Mucosa of descending colon (tissue), 3 donors: ENCODE measurements at regions not wholly inside any gene's neighbourhood (a gene's known extent, or its start where the extent isn't known, plus 50 kb on each side); places are given as distances from the start of the nearest gene placed in this dataset.

Experiments used
- ATAC-seq: fragments of 200-7000 bp; cut with Tn5 transposase; one replicate; pipeline ENCODE4 v1.9.1; 2020; ENCODE audit warnings: mild to moderate bottlenecking, moderate library complexity
- DNase-seq, 3 donors: peaks; one replicate each; pipeline ENCODE4 v3.0.0-alpha.2; 2020
- H3K36me3 ChIP-seq: fragments of 200-600 bp; one replicate; pipeline ENCODE4 v1.8.0; 2021; ENCODE audit warnings: low read depth, mild to moderate bottlenecking
- H3K4me1 ChIP-seq: fragments of 200-600 bp; one replicate; pipeline ENCODE4 v1.8.0; 2021; ENCODE audit warnings: low read depth, mild to moderate bottlenecking
- H3K4me3 ChIP-seq: fragments of 200-600 bp; one replicate; pipeline ENCODE4 v1.8.0; 2021; ENCODE audit warnings: mild to moderate bottlenecking
- H3K9me3 ChIP-seq: fragments of 200-600 bp; one replicate; pipeline ENCODE4 v1.8.0; 2021; ENCODE audit warnings: mild to moderate bottlenecking
- intact Hi-C, 2 donors: fragments of 100-400 bp; cut with DNase I in 1 of 2; cut with micrococcal nuclease in 1 of 2; formaldehyde crosslinking; loops; one replicate each; pipeline versions ENCODE4 v1.11.0 to v1.11.1; 2022; cut with DNase I, micrococcal nuclease
- TF ChIP-seq, protein P1 (sequence below): fragments of 200-600 bp; IDR thresholded peaks from one replicate; pipeline ENCODE4 v1.8.0; 2022; ENCODE audit warnings: antibody characterized with exemption, mild to moderate bottlenecking
- donor health status: DM: no; HTN: no; CAD: no; lungs with moderate emphysema.
- donor health status: DM: no; HTN: no; CAD: no.
- donor health status: DM: no; HTN: yes; CAD: no.

DNA sequence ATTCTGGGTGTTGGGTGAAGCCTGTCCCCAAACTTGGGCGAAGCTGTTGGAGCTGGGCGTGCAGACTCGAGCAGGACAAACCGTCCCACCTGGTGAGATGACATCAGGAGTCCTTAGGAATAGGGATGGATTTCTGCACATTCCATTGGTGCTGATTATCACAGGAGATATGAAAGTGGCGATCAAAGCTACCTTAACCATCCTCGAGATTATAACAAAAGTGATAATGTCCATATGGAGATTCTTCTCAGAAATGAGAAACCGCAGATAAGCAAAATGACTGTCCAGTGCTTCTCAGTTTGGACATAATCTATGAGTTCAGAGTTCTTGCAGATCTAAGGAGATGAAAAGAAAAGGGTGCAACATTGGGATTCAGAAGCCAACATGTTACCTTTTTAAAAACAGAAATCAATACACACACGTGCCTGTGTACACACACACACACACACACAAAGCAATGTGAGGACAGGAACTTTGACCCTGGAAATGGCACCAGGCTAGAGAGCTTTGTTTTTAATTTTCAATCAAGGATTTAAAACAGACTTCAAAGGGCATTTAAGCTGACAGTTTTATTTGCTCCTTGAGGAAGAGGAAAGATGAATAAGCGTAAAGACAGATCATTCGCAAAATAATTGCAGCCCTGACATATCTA lies 165.4 kb downstream of the CD83 start:
- DNase-seq = no peak
- no peak for ATAC-seq
- intact Hi-C loops = no loop called here
- no peaks in the 10 kb centered on the region for H3K4me1 ChIP-seq
- no peaks in the 10 kb centered on the region for H3K36me3 ChIP-seq
- TF ChIP-seq, protein P1, sequence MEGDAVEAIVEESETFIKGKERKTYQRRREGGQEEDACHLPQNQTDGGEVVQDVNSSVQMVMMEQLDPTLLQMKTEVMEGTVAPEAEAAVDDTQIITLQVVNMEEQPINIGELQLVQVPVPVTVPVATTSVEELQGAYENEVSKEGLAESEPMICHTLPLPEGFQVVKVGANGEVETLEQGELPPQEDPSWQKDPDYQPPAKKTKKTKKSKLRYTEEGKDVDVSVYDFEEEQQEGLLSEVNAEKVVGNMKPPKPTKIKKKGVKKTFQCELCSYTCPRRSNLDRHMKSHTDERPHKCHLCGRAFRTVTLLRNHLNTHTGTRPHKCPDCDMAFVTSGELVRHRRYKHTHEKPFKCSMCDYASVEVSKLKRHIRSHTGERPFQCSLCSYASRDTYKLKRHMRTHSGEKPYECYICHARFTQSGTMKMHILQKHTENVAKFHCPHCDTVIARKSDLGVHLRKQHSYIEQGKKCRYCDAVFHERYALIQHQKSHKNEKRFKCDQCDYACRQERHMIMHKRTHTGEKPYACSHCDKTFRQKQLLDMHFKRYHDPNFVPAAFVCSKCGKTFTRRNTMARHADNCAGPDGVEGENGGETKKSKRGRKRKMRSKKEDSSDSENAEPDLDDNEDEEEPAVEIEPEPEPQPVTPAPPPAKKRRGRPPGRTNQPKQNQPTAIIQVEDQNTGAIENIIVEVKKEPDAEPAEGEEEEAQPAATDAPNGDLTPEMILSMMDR = no peak
- H3K9me3 ChIP-seq = no peaks in the 10 kb centered on the region
- no peak overlapping the region for H3K4me3 ChIP-seq

DNA sequence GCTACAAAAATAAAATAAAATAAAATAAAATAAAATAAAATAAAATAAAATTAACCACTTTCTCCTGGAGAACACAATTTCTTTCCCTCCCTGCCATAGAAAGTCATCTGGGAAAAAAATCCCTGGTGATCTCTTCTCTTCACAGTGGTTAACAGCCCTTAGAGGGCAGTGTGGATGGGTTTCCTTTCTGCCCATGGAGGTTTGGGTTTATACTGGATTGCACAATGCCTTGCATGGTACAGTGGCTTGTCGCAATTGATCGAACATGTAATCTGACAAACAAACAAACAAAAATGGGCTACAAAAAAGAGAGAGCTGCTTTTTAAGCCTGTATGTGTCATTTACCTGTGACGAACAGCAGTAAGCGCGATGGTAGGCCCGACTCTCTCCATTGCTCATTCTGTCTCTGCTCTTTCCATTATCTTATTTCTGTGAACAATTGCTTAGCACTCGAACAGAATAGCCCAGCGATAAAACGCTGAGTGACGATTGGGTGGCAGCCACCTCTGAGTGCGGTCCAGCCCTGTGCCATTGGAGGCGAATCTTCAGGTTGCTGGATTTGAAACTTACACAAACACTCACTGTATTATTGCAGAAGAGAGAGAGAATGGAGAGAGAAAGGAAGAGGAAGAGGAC lies 166.1 kb downstream of the CD83 start:
- H3K4me1 ChIP-seq = no peaks in the 10 kb centered on the region
- DNase-seq = no peak
- no peak overlapping the region for H3K4me3 ChIP-seq
- ATAC-seq = no peak
- no peaks in the 10 kb centered on the region for H3K9me3 ChIP-seq
- TF ChIP-seq, protein P1 = no peak
- intact Hi-C loops = no loop called here
- no peaks in the 10 kb centered on the region for H3K36me3 ChIP-seq

DNA sequence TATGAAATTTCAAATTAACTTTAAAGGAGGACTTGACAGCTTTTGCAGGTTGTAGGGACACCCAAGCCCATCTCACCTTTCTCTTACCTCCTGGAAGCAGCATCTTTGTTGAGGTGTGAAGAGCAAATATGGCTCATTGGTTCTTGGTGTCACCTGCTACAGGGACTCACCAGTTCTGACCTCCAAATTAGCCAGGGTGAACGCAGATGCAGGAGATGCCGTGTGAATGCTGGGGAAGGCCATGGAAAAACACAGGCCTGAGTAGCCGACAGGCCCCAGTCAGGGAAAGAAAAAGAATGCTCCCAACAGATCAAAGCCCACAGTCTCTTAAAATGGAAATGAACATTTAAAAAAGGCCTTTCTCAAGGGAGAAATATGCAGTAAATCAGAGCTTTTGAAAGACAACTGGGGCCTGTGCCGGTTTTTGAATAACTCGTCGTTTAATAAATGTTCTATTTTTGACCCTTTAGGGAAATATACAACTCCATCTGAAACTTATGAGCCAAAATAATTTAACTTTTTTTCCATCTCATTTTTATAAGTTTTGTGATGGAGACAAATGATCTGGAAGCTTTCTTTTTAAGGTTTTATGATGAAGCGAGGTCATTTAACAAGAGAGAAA lies 167.5 kb downstream of the CD83 start:
- H3K4me1 ChIP-seq = no peaks in the 10 kb centered on the region
- TF ChIP-seq, protein P1 = no peak
- H3K4me3 ChIP-seq = no peak overlapping the region
- DNase-seq = no peak
- no peaks in the 10 kb centered on the region for H3K36me3 ChIP-seq
- intact Hi-C loops = no loop called here
- ATAC-seq = no peak
- no peaks in the 10 kb centered on the region for H3K9me3 ChIP-seq

DNA sequence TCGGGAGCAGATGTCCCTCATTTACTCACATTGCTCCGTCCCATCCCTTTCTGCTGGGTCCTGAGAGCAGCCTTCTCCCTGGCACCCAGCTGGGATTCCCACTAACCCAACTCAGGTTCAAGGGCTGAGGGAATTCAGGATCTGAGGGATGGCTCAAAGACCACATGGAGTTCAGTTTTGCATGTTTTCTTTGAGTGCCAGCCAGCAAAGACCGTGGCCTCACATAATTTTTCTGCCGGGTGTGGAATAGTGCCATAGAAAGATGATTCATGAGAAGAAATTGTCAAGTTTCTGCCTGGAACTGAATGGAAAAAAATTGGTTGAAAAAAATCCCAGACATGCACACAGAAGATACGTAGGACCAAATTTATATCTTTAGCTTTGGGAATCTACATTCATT lies 168.6 kb downstream of the CD83 start:
- TF ChIP-seq, protein P1 = no peak
- ATAC-seq = no peak
- no peaks in the 10 kb centered on the region for H3K36me3 ChIP-seq

DNA sequence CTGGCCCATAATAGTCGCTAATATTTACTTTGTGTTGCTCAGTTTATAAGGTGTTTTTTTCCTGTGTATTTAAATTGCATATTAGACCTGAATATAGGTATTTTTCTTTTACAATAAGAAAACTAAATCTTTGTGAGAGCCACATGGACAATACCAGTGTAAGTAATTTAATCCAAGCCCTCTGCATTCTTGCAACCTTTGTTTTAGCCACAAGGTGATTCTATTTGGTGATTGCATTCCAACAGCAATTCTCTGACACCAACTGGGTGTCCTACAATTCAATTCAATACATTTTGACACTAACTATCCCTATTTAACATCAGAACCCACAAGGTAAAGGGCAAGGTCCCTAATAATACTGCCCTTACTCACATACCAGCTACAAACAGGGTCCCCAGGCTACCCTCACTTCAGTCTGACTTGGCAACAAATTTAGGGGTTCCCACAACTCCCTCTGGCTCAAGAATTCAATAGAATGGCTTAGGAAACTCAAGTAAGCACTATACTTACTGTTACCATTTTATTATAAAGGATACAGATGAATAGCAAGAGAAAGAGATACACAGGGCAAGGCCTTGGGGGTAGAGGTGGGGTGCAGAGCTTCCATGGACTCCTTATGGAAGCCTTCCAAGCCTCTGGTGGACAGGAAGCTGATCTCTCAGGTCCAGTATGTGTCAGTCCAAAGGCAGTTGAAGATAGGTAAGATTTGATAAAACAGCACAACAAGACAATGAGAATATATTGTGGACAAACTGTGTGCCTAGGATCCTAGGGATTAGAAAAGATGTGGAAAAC lies 169.3 kb downstream of the CD83 start:
- TF ChIP-seq, protein P1 = no peak
- DNase-seq (no peak), ATAC-seq (no peak)

More for the DNA sequence above, 168.6 kb downstream of the CD83 start:
- Histone ChIP-seq H3K9me3 (no peaks in the 10 kb centered on the region), H3K4me1 (no peaks in the 10 kb centered on the region), H3K4me3 (no peak overlapping the region)
- intact Hi-C loops = no loop called here
- DNase-seq = no peak

More for the DNA sequence above, 169.3 kb downstream of the CD83 start:
- intact Hi-C loops = no loop called here
- Histone ChIP-seq H3K36me3 (no peaks in the 10 kb centered on the region), H3K9me3 (no peaks in the 10 kb centered on the region), H3K4me1 (no peaks in the 10 kb centered on the region), H3K4me3 (no peak overlapping the region)
